ENCODE measurements at regions not wholly inside any gene's neighbourhood (a gene's known extent, or its start where the extent isn't known, plus 50 kb on each side); places are given as distances from the start of the nearest gene placed in this dataset.

- TF ChIP-seq CTCF (IDR thresholded peaks at IDR 0.05) (no peak), POLR2A (IDR thresholded peaks at IDR 0.05) (no peak)
Observed at GRCh38 chr2:240271716-240272341, 131.4 kb upstream of the OTOS start.
